HG03442 (cell line): ENCODE measurements at regions not wholly inside any gene's neighbourhood (a gene's known extent, or its start where the extent isn't known, plus 50 kb on each side); places are given as distances from the start of the nearest gene placed in this dataset.
"Not testable (repeated sequence)": the region's sequence is repeated elsewhere in the genome, so short reads cannot be mapped to it uniquely, and the experiment has no call there.

Experiments
- ATAC-seq: cut with Tn5 transposase; IDR thresholded peaks from one replicate; pipeline ENCODE4 v1.9.1; 2021; ENCODE audit warnings: mild to moderate bottlenecking, moderate library complexity; ENCODE audit not compliant: unreplicated experiment

- ATAC-seq: not testable (repeated sequence)
These were observed 330.5 kb upstream of the HNRNPA3 start for GRCh38 chr2:176882045-176882444.

- ATAC-seq: no peak
These were observed 327.5 kb upstream of the HNRNPA3 start for GRCh38 chr2:176885001-176885643.

- no peak for ATAC-seq
These were observed 326.9 kb upstream of the HNRNPA3 start for GRCh38 chr2:176885661-176886060.

GRCh38 chr2:176891105-176891504 lies 321.5 kb upstream of the HNRNPA3 start:
- ATAC-seq: no peak

GRCh38 chr2:176891857-176892256 lies 320.7 kb upstream of the HNRNPA3 start:
- ATAC-seq: no peak

- ATAC-seq: no peak
These were observed 319.8 kb upstream of the HNRNPA3 start for GRCh38 chr2:176892676-176893226.

- ATAC-seq: no peak
These were observed 317.4 kb upstream of the HNRNPA3 start for GRCh38 chr2:176895158-176895557.

GRCh38 chr2:176902454-176902853 lies 310.1 kb upstream of the HNRNPA3 start:
- no peak for ATAC-seq

GRCh38 chr2:176904053-176904452 lies 308.5 kb upstream of the HNRNPA3 start:
- ATAC-seq: not testable (repeated sequence)

GRCh38 chr2:176907341-176907740 lies 305.3 kb upstream of the HNRNPA3 start:
- no peak for ATAC-seq

- ATAC-seq: no peak
These were observed 301.8 kb upstream of the HNRNPA3 start for GRCh38 chr2:176910828-176911227.

- no peak for ATAC-seq
These were observed 298.6 kb upstream of the HNRNPA3 start for GRCh38 chr2:176913955-176914354.

GRCh38 chr2:176914371-176914770 lies 298.2 kb upstream of the HNRNPA3 start:
- no peak for ATAC-seq

- ATAC-seq: not testable (repeated sequence)
These were observed 290.0 kb upstream of the HNRNPA3 start for GRCh38 chr2:176922545-176922944.

- ATAC-seq: no peak
These were observed 289.4 kb upstream of the HNRNPA3 start for GRCh38 chr2:176923205-176923604.

GRCh38 chr2:176924909-176925534 lies 287.6 kb upstream of the HNRNPA3 start:
- no peak for ATAC-seq

- ATAC-seq: no peak
These were observed 286.1 kb upstream of the HNRNPA3 start for GRCh38 chr2:176926453-176926852.

- not testable (repeated sequence) for ATAC-seq
These were observed 283.2 kb upstream of the HNRNPA3 start for GRCh38 chr2:176929387-176929786.

- peak; percentile 97 for ATAC-seq
These were observed 280.7 kb upstream of the HNRNPA3 start for GRCh38 chr2:176931588-176932563.

- ATAC-seq: no peak
These were observed 278.5 kb upstream of the HNRNPA3 start for GRCh38 chr2:176934131-176934530.

GRCh38 chr2:176934869-176935415 lies 277.7 kb upstream of the HNRNPA3 start:
- no peak for ATAC-seq
